GM21381 (cell line): ENCODE measurements at regions not wholly inside any gene's neighbourhood (a gene's known extent, or its start where the extent isn't known, plus 50 kb on each side); places are given as distances from the start of the nearest gene placed in this dataset.
"Not testable (repeated sequence)": the region's sequence is repeated elsewhere in the genome, so short reads cannot be mapped to it uniquely, and the experiment has no call there.

ENCODE experiments used
- ATAC-seq: cut with Tn5 transposase; IDR thresholded peaks from one replicate; pipeline ENCODE4 v1.9.1; 2021; ENCODE audit warnings: mild to moderate bottlenecking, moderate library complexity; ENCODE audit not compliant: unreplicated experiment

- ATAC-seq = not testable (repeated sequence)
Measured at GRCh38 chr9:18066608-18067007, 407.3 kb upstream of the ADAMTSL1 start.

- ATAC-seq = no peak
Measured at GRCh38 chr9:18067548-18068120, 406.3 kb upstream of the ADAMTSL1 start.

- ATAC-seq = no peak
Measured at GRCh38 chr9:18068900-18069299, 405.1 kb upstream of the ADAMTSL1 start.

- ATAC-seq = no peak
Measured at GRCh38 chr9:18071651-18072060, 402.3 kb upstream of the ADAMTSL1 start.

- ATAC-seq = no peak
Measured at GRCh38 chr9:18073002-18073401, 401.0 kb upstream of the ADAMTSL1 start.

- ATAC-seq = no peak
Measured at GRCh38 chr9:18074041-18074440, 399.9 kb upstream of the ADAMTSL1 start.

GRCh38 chr9:18075253-18075952 is 398.6 kb upstream of the ADAMTSL1 start:
- ATAC-seq = no peak

GRCh38 chr9:18077941-18078678 is 395.8 kb upstream of the ADAMTSL1 start:
- ATAC-seq = no peak

GRCh38 chr9:18092138-18092537 is 381.8 kb upstream of the ADAMTSL1 start:
- no peak for ATAC-seq

GRCh38 chr9:18106006-18106560 is 367.9 kb upstream of the ADAMTSL1 start:
- no peak for ATAC-seq

- ATAC-seq = no peak
Measured at GRCh38 chr9:18109675-18110074, 364.3 kb upstream of the ADAMTSL1 start.

GRCh38 chr9:18111146-18111545 is 362.8 kb upstream of the ADAMTSL1 start:
- no peak for ATAC-seq

- no peak for ATAC-seq
Measured at GRCh38 chr9:18114559-18115475, 359.1 kb upstream of the ADAMTSL1 start.

- ATAC-seq = no peak
Measured at GRCh38 chr9:18118268-18118667, 355.7 kb upstream of the ADAMTSL1 start.

- ATAC-seq = no peak
Measured at GRCh38 chr9:18122171-18122570, 351.8 kb upstream of the ADAMTSL1 start.

- no peak for ATAC-seq
Measured at GRCh38 chr9:18124760-18125159, 349.2 kb upstream of the ADAMTSL1 start.

- ATAC-seq = no peak
Measured at GRCh38 chr9:18126831-18127498, 347.0 kb upstream of the ADAMTSL1 start.

- ATAC-seq = no peak
Measured at GRCh38 chr9:18127499-18127875, 346.5 kb upstream of the ADAMTSL1 start.

GRCh38 chr9:18129809-18130334 is 344.1 kb upstream of the ADAMTSL1 start:
- no peak for ATAC-seq
